Common myeloid progenitor, CD34-positive (primary cell): ENCODE measurements at regions not wholly inside any gene's neighbourhood (a gene's known extent, or its start where the extent isn't known, plus 50 kb on each side); places are given as distances from the start of the nearest gene placed in this dataset.

Experiments
- CTCF ChIA-PET: fragments of 350-600 bp; sonication (Branson Sonifier 250); formaldehyde crosslinking; loops from one replicate; lab custom pipeline; 2021; ENCODE audit warnings: antibody characterized with exemption; lab: Charles Lee
- POLR2A ChIA-PET: fragments of 350-600 bp; sonication (Branson Sonifier 250); formaldehyde crosslinking; loops from one replicate; lab custom pipeline; 2021; ENCODE audit warnings: antibody characterized with exemption; lab: Charles Lee
- DNase-seq, 3 donors: peaks; one replicate each; pipeline versions ENCODE4 v3.0.0 to v3.0.0-alpha.2; 2013
- H3K27ac ChIP-seq, 2 experiments: 1 replicate in 1 of 2; 2 replicates in 1 of 2; pipeline ENCODE4 v1.7.0; 2013; ENCODE audit warnings: inconsistent platforms in 2 of 2, low read length in 2 of 2, mild to moderate bottlenecking in 2 of 2, low read depth in 1 of 2, moderate library complexity in 1 of 2; ENCODE audit not compliant: severe bottlenecking in 2 of 2, insufficient read depth in 1 of 2, poor library complexity in 1 of 2
- H3K27me3 ChIP-seq, 5 experiments: replicated peaks in 2 of 5; 1 replicate in 3 of 5; 2 replicates in 2 of 5; pipeline versions ENCODE4 v1.6.1 to v1.7.0; 2013; ENCODE audit warnings: low read length in 4 of 5, mild to moderate bottlenecking in 2 of 5, moderate library complexity in 2 of 5, inconsistent platforms in 1 of 5; ENCODE audit not compliant: insufficient read depth in 5 of 5, control insufficient read depth in 4 of 5
- H3K36me3 ChIP-seq, 4 experiments: 1 replicate in 2 of 4; 2 replicates in 2 of 4; pipeline versions ENCODE4 v1.6.1 to v1.7.0; 2013; ENCODE audit warnings: low read length in 3 of 4, control low read depth in 1 of 4, mild to moderate bottlenecking in 1 of 4; ENCODE audit not compliant: control insufficient read depth in 4 of 4, insufficient read depth in 4 of 4
- H3K4me1 ChIP-seq, 4 experiments: 1 replicate in 3 of 4; 2 replicates in 1 of 4; pipeline versions ENCODE4 v1.6.1 to v1.7.1; 2013; ENCODE audit warnings: low read length in 3 of 4, mild to moderate bottlenecking in 3 of 4, control low read depth in 1 of 4, inconsistent platforms in 1 of 4, moderate library complexity in 1 of 4; ENCODE audit not compliant: control insufficient read depth in 4 of 4, insufficient read depth in 4 of 4; ENCODE audit errors: control extremely low read depth in 1 of 4
- H3K4me3 ChIP-seq, 7 experiments: 1 replicate in 4 of 7; 2 replicates in 3 of 7; pipeline versions ENCODE4 v1.5.1 to v1.7.0; 2013; ENCODE audit warnings: mild to moderate bottlenecking in 7 of 7, low read length in 6 of 7, moderate library complexity in 6 of 7, inconsistent platforms in 2 of 7, low read depth in 2 of 7, control low read depth in 1 of 7; ENCODE audit not compliant: insufficient read depth in 4 of 7, control insufficient read depth in 1 of 7; ENCODE audit errors: extremely low read depth in 1 of 7
- H3K9me3 ChIP-seq, 5 experiments: 1 replicate in 4 of 5; 2 replicates in 1 of 5; pipeline versions ENCODE4 v1.6.1 to v1.7.1; 2013; ENCODE audit warnings: low read length in 4 of 5, mild to moderate bottlenecking in 2 of 5, inconsistent platforms in 1 of 5, low read depth in 1 of 5, moderate library complexity in 1 of 5; ENCODE audit not compliant: control insufficient read depth in 4 of 5, insufficient read depth in 2 of 5; ENCODE audit errors: control extremely low read depth in 1 of 5
- WGBS: methylation state at CpG from one replicate; pipeline ENCODE4 v1.1.5; 2013; ENCODE audit not compliant: insufficient coverage; 5-methylcytosine and 5-hydroxymethylcytosine counted together

- no peaks in the 10 kb centered on the region for H3K36me3 ChIP-seq
- 73% methylated on average over 6 of the region's 14 CpGs for WGBS
- H3K9me3 ChIP-seq = no peaks in the 10 kb centered on the region
- ChIA-PET POLR2A (no interaction called here), CTCF (no interaction called here)
- H3K27me3 ChIP-seq = peaks cover 0 to 3% (median 0%) of the 10 kb centered on the region in 5 experiments
- H3K4me1 ChIP-seq = no peaks in the 10 kb centered on the region
- DNase-seq = no peak
- no peak overlapping the region for H3K27ac ChIP-seq
- H3K4me3 ChIP-seq = no peak overlapping the region
These were observed 586.3 kb upstream of the SALL3 start for GRCh38 chr18:78393086-78393862.

- Histone ChIP-seq H3K27ac (no peak overlapping the region), H3K27me3 (peaks cover 0 to 3% (median 0%) of the 10 kb centered on the region in 5 experiments), H3K9me3 (no peaks in the 10 kb centered on the region), H3K36me3 (no peaks in the 10 kb centered on the region), H3K4me3 (no peak overlapping the region), H3K4me1 (no peaks in the 10 kb centered on the region)
- CTCF ChIA-PET = no interaction called here
- POLR2A ChIA-PET = no interaction called here
- no peak for DNase-seq
- WGBS = 99% methylated on average over 14 of the region's 16 CpGs
These were observed 583.5 kb upstream of the SALL3 start for GRCh38 chr18:78396077-78396476.

- CTCF ChIA-PET = no interaction called here
- H3K36me3 ChIP-seq = no peaks in the 10 kb centered on the region
- POLR2A ChIA-PET = no interaction called here
- H3K9me3 ChIP-seq = no peaks in the 10 kb centered on the region
- peaks cover 0 to 3% (median 0%) of the 10 kb centered on the region in 5 experiments for H3K27me3 ChIP-seq
- no peak overlapping the region for H3K4me3 ChIP-seq
- 93% methylated on average over 9 of the region's 10 CpGs for WGBS
- DNase-seq = no peak
- no peaks in the 10 kb centered on the region for H3K4me1 ChIP-seq
- H3K27ac ChIP-seq = no peak overlapping the region
These were observed 582.9 kb upstream of the SALL3 start for GRCh38 chr18:78396756-78397155.

- H3K27ac ChIP-seq = no peak overlapping the region
- CTCF ChIA-PET = no interaction called here
- no peak for DNase-seq
- POLR2A ChIA-PET = no interaction called here
- no peaks in the 10 kb centered on the region for H3K9me3 ChIP-seq
- no peak overlapping the region for H3K4me3 ChIP-seq
- 96% methylated on average over 16 of the region's 25 CpGs for WGBS
- H3K27me3 ChIP-seq = peaks cover 0 to 3% (median 0%) of the 10 kb centered on the region in 5 experiments
- H3K4me1 ChIP-seq = no peaks in the 10 kb centered on the region
- H3K36me3 ChIP-seq = no peaks in the 10 kb centered on the region
These were observed 579.6 kb upstream of the SALL3 start for GRCh38 chr18:78399992-78400503.

- H3K4me3 ChIP-seq = no peak overlapping the region
- H3K36me3 ChIP-seq = no peaks in the 10 kb centered on the region
- 93% methylated on average over 7 of the region's 7 CpGs for WGBS
- no peak overlapping the region for H3K27ac ChIP-seq
- no peak for DNase-seq
- peaks cover 0 to 13% (median 8%) of the 10 kb centered on the region in 4 experiments for H3K4me1 ChIP-seq
- no peaks in the 10 kb centered on the region for H3K27me3 ChIP-seq
- ChIA-PET CTCF (no interaction called here), POLR2A (no interaction called here)
- H3K9me3 ChIP-seq = no peaks in the 10 kb centered on the region
These were observed 577.2 kb upstream of the SALL3 start for GRCh38 chr18:78402440-78402839.

- Histone ChIP-seq H3K4me1 (peaks cover 0 to 15% (median 11%) of the 10 kb centered on the region in 4 experiments), H3K27me3 (no peaks in the 10 kb centered on the region), H3K36me3 (no peaks in the 10 kb centered on the region), H3K4me3 (no peak overlapping the region), H3K9me3 (no peaks in the 10 kb centered on the region), H3K27ac (no peak overlapping the region)
- ChIA-PET POLR2A (no interaction called here), CTCF (no interaction called here)
- WGBS = 96% methylated on average over 4 of the region's 7 CpGs
- no peak for DNase-seq
These were observed 576.7 kb upstream of the SALL3 start for GRCh38 chr18:78402966-78403365.

GRCh38 chr18:78403371-78403770, 576.2 kb upstream of the SALL3 start:
- Histone ChIP-seq H3K9me3 (no peaks in the 10 kb centered on the region), H3K27ac (no peak overlapping the region), H3K27me3 (no peaks in the 10 kb centered on the region), H3K36me3 (no peaks in the 10 kb centered on the region), H3K4me3 (no peak overlapping the region), H3K4me1 (peaks cover 0 to 15% (median 11%) of the 10 kb centered on the region in 4 experiments)
- WGBS = 98% methylated on average over 9 of the region's 9 CpGs
- no peak for DNase-seq
- CTCF ChIA-PET = no interaction called here
- POLR2A ChIA-PET = no interaction called here
